ENCODE measurements at regions not wholly inside any gene's neighbourhood (a gene's known extent, or its start where the extent isn't known, plus 50 kb on each side); places are given as distances from the start of the nearest gene placed in this dataset.

GRCh38 chr3:189530822-189531221 lies 100.4 kb upstream of the TP63 start:
- H3K27ac ChIP-seq, result no peak overlapping the region

DNA sequence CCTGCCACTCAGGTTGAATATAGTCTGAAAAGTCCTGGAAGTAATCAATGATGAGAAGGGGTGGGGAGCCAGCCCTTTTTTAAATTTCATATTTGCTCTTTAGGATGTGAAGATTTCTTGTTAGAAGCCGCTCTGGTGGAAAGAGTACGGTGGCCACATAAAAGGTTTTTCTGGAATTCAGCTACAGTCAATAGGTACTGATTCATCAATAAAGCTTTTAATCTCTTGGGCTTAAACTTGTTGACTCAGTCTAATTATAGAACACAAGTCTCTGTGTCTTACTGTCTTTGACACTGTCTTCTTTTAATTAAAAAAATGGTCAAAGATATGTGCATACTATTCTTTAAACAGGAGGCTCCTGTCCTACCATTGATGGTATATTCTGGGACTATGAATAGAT lies 99.9 kb upstream of the TP63 start:
- TF ChIP-seq CTCF (IDR thresholded peaks at IDR 0.05) (no peak), ZFX (IDR thresholded peaks at IDR 0.05; ENCODE audit: borderline replicate concordance) (no peak)
- H3K27ac ChIP-seq, result no peak overlapping the region

More at GRCh38 chr3:189530822-189531221, 100.4 kb upstream of the TP63 start:
- TF ChIP-seq CTCF (IDR thresholded peaks at IDR 0.05) (no peak), ZFX (IDR thresholded peaks at IDR 0.05; ENCODE audit: borderline replicate concordance) (no peak)

DNA sequence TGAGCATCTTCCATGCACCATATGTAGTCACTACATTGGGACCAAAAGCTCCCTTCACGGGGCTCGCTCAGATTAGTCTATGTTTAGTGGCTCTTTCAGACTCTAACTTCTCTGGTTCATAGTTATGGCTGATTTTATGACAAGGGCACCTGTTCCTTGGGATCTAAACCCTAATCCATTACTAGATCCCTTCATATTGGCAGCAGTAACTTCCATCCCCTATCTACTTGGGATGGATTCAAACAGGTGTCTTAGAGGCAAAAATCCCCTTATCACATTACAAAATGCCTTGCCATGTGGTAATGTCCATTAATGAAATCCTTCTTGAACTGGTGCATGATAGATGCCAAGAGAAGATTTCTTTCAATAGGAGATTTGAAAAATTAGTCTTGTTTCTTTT lies 96.7 kb upstream of the TP63 start:
- H3K27ac ChIP-seq, result no peak overlapping the region
- TF ChIP-seq ZFX (IDR thresholded peaks at IDR 0.05; ENCODE audit: borderline replicate concordance) (no peak), CTCF (IDR thresholded peaks at IDR 0.05) (no peak)

DNA sequence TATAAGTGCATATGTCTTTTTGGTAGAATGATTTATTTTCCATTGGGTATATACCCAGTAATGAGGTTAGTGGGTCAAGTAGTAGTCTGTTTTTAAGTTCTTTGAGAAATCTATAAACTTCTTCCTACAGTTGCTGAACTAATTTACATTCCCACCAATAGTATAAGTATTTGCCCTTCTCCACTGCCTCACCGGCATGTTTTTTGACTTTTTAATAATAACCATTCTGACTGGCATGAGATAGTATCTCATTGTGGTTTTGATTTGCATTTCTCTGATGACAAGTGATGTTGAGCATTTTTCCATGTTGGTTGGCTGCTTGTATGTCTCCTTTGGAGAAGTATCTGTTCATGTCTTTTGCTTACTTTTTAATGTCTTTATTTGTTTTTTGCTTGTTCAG lies 94.1 kb upstream of the TP63 start:
- TF ChIP-seq CTCF (IDR thresholded peaks at IDR 0.05), result no peak
- H3K27ac ChIP-seq, result no peak overlapping the region

GRCh38 chr3:189547448-189547847 lies 83.7 kb upstream of the TP63 start:
- H3K27ac ChIP-seq, result no peak overlapping the region
- no peak for TF ChIP-seq ZFX (IDR thresholded peaks at IDR 0.05; ENCODE audit: borderline replicate concordance)
- no peak for TF ChIP-seq CTCF (IDR thresholded peaks at IDR 0.05)

GRCh38 chr3:189548053-189548452 lies 83.1 kb upstream of the TP63 start:
- no peak for TF ChIP-seq ZFX (IDR thresholded peaks at IDR 0.05; ENCODE audit: borderline replicate concordance)
- TF ChIP-seq CTCF (IDR thresholded peaks at IDR 0.05), result no peak

DNA sequence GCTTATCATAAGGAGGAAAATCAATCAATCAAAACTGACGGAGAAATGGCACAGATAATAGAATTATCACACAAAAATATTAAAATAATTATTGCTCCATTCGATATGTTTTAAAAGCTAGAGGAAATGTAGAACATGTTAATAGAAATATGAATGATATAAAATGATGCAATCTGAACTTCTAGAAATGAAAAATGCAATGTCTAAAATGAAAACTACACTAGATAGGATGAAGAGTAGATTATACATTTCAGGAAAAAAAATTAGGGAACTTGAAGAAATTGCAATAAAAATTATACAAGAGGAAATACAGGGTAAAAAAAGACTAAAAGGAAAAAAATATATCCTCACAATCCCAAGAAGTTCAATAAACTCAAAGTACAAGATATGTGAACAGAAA lies 80.2 kb upstream of the TP63 start:
- no peak overlapping the region for H3K27ac ChIP-seq
- TF ChIP-seq ZFX (IDR thresholded peaks at IDR 0.05; ENCODE audit: borderline replicate concordance), result no peak
- no peak for TF ChIP-seq CTCF (IDR thresholded peaks at IDR 0.05)

More at GRCh38 chr3:189548053-189548452, 83.1 kb upstream of the TP63 start:
- no peak overlapping the region for H3K27ac ChIP-seq
